Right atrium auricular region (tissue), 2 donors: ENCODE measurements at regions not wholly inside any gene's neighbourhood (a gene's known extent, or its start where the extent isn't known, plus 50 kb on each side); places are given as distances from the start of the nearest gene placed in this dataset.

Source experiments
- DNase-seq: peaks from one replicate; pipeline ENCODE4 v3.0.0-alpha.2; 2019; ENCODE audit warnings: low spot score
- H3K27ac ChIP-seq, 2 donors: fragments of 200-600 bp; sonication (generic); 1 replicate in 1 of 2; 2 replicates in 1 of 2; pipeline ENCODE4 v1.5.1; 2016 to 2019
- H3K27me3 ChIP-seq, 2 donors: fragments of 200-600 bp; sonication (generic); one replicate each; pipeline versions ENCODE4 v1.5.1 to v1.6.0; 2017 to 2019
- H3K36me3 ChIP-seq: fragments of 200-600 bp; sonication (generic); one replicate; pipeline ENCODE4 v1.5.1; 2016
- H3K4me1 ChIP-seq, 2 donors: fragments of 200-600 bp; sonication (generic); one replicate each; pipeline versions ENCODE4 v1.5.1 to v1.6.0; 2017 to 2019
- H3K4me3 ChIP-seq, 2 donors: fragments of 200-600 bp; sonication (generic); 1 replicate in 1 of 2; 2 replicates in 1 of 2; pipeline ENCODE4 v1.5.1; 2017 to 2019; ENCODE audit warnings: mild to moderate bottlenecking in 1 of 2, moderate library complexity in 1 of 2
- H3K9me3 ChIP-seq, 2 donors: fragments of 200-600 bp; sonication (generic); one replicate each; pipeline ENCODE4 v1.5.1; 2019
- TF ChIP-seq, protein P1 (sequence below), 2 donors: fragments of 200-600 bp; sonication (generic); IDR thresholded peaks; one replicate each; pipeline ENCODE4 v1.5.1; 2019; ENCODE audit warnings: antibody characterized with exemption in 2 of 2

GRCh38 chr18:41197967-41198366 is 757.1 kb upstream of the PIK3C3 start:
- Histone ChIP-seq H3K4me3 (no peak overlapping the region), H3K4me1 (no peaks in the 10 kb centered on the region), H3K36me3 (no peaks in the 10 kb centered on the region), H3K9me3 (peaks cover 0 to 14% of the 10 kb centered on the region in 2 donors), H3K27me3 (no peaks in the 10 kb centered on the region), H3K27ac (no peak overlapping the region)
- TF ChIP-seq, protein P1, sequence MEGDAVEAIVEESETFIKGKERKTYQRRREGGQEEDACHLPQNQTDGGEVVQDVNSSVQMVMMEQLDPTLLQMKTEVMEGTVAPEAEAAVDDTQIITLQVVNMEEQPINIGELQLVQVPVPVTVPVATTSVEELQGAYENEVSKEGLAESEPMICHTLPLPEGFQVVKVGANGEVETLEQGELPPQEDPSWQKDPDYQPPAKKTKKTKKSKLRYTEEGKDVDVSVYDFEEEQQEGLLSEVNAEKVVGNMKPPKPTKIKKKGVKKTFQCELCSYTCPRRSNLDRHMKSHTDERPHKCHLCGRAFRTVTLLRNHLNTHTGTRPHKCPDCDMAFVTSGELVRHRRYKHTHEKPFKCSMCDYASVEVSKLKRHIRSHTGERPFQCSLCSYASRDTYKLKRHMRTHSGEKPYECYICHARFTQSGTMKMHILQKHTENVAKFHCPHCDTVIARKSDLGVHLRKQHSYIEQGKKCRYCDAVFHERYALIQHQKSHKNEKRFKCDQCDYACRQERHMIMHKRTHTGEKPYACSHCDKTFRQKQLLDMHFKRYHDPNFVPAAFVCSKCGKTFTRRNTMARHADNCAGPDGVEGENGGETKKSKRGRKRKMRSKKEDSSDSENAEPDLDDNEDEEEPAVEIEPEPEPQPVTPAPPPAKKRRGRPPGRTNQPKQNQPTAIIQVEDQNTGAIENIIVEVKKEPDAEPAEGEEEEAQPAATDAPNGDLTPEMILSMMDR (IDR thresholded peaks at IDR 0.05) = no peak
- no peak for DNase-seq

DNA sequence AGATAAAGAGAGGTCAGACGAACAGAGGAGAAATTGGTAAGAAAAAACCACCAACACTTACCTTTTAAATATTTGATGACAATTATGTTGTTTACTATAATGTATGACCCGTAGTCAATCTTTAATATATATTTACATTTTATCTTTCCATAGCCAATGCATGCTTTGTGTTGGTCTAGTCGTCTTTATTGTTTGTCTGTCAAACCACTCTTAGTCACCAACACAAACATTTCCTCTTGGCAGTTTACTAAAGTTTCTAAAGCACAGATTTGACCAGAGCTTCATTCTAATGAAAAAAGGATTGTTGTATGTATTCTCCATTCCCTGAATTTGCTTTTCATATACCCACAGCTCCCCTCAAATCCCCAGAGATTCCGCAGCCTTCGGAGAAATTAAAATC is 784.7 kb upstream of the PIK3C3 start:
- TF ChIP-seq, protein P1 (IDR thresholded peaks at IDR 0.05) = no peak
- no peak for DNase-seq
- Histone ChIP-seq H3K27ac (no peak overlapping the region), H3K4me1 (no peaks in the 10 kb centered on the region), H3K9me3 (no peaks in the 10 kb centered on the region), H3K36me3 (no peaks in the 10 kb centered on the region), H3K4me3 (no peak overlapping the region), H3K27me3 (no peaks in the 10 kb centered on the region)

DNA sequence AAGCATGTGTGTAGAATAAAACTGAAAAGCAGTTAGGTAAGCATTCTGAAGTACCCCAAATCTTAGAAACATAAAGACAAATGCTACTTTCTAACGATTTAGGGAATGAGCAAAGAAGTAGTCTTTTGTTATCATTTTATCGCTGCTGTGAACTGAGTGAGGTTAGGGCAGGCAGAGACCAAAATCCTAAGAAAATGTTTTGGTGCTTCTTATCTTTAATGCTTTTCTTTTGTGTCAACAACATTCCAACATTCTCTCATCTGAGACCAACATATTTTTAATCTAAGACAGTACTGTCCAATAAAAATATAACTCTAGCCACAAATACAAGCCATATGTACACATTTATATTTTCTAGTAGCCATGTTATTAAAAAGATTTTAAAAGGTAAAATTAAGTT is 789.4 kb upstream of the PIK3C3 start:
- no peaks in the 10 kb centered on the region for H3K9me3 ChIP-seq
- no peaks in the 10 kb centered on the region for H3K36me3 ChIP-seq
- H3K4me3 ChIP-seq = no peak overlapping the region
- DNase-seq = no peak
- H3K27ac ChIP-seq = no peak overlapping the region
- no peaks in the 10 kb centered on the region for H3K27me3 ChIP-seq
- TF ChIP-seq, protein P1 (IDR thresholded peaks at IDR 0.05) = no peak
- no peaks in the 10 kb centered on the region for H3K4me1 ChIP-seq

- DNase-seq = no peak
- no peak overlapping the region for H3K4me3 ChIP-seq
- no peak overlapping the region for H3K27ac ChIP-seq
- TF ChIP-seq, protein P1 (IDR thresholded peaks at IDR 0.05) = no peak
- H3K36me3 ChIP-seq = no peaks in the 10 kb centered on the region
- H3K27me3 ChIP-seq = no peaks in the 10 kb centered on the region
- no peaks in the 10 kb centered on the region for H3K4me1 ChIP-seq
- no peaks in the 10 kb centered on the region for H3K9me3 ChIP-seq
Observed at GRCh38 chr18:41162781-41163180, 792.3 kb upstream of the PIK3C3 start.

DNA sequence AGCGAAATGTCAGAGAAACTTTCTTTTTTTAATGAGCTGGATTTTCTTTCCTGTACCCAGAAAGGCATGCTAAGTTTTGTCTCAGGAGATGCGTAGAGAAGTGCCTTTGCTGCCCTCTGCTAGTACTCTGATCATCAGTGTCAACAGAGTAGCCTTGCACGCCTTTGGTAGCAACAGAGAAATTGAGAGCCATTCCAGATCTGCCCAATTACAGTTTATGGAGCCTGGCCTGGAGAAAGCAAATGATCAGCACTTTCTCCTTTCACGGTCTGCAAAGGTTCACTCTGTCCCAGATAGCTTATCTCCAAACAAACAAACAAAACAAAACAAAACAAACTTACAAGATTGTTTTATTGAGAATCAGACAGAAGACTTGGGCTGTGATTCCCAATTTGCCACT is 792.8 kb upstream of the PIK3C3 start:
- H3K36me3 ChIP-seq = no peaks in the 10 kb centered on the region
- no peak for DNase-seq
- H3K27me3 ChIP-seq = no peaks in the 10 kb centered on the region
- H3K4me1 ChIP-seq = no peaks in the 10 kb centered on the region
- H3K27ac ChIP-seq = no peak overlapping the region
- H3K4me3 ChIP-seq = no peak overlapping the region
- H3K9me3 ChIP-seq = no peaks in the 10 kb centered on the region
- TF ChIP-seq, protein P1 (IDR thresholded peaks at IDR 0.05) = no peak
